GM06990 (cell line): ENCODE measurements at regions not wholly inside any gene's neighbourhood (a gene's known extent, or its start where the extent isn't known, plus 50 kb on each side); places are given as distances from the start of the nearest gene placed in this dataset.

ENCODE experiments used
- DNase-seq: peaks from one replicate; pipeline ENCODE4 v3.0.0-alpha.2; 2011; ENCODE audit not compliant: insufficient read length; ENCODE audit errors: extremely low read depth
- H3K27me3 ChIP-seq: replicated peaks from 2 replicates; pipeline ENCODE4 v1.6.0; 2011; ENCODE audit warnings: low read length; ENCODE audit not compliant: control insufficient read depth, insufficient read depth
- H3K36me3 ChIP-seq: 2 replicates; pipeline ENCODE4 v1.5.1; 2011; ENCODE audit warnings: low read length; ENCODE audit not compliant: control insufficient read depth, insufficient read depth
- H3K4me3 ChIP-seq: replicated peaks from 2 replicates; pipeline ENCODE4 v1.5.1; 2011; ENCODE audit warnings: low read depth, mild to moderate bottlenecking, control low read depth, low read length
- TF ChIP-seq, protein P1 (sequence below): IDR thresholded peaks from 2 replicates; pipeline ENCODE4 v1.5.1; 2011; ENCODE audit warnings: low read length, control low read depth, mild to moderate bottlenecking, inconsistent platforms; ENCODE audit not compliant: insufficient read depth, poor library complexity, severe bottlenecking

DNA sequence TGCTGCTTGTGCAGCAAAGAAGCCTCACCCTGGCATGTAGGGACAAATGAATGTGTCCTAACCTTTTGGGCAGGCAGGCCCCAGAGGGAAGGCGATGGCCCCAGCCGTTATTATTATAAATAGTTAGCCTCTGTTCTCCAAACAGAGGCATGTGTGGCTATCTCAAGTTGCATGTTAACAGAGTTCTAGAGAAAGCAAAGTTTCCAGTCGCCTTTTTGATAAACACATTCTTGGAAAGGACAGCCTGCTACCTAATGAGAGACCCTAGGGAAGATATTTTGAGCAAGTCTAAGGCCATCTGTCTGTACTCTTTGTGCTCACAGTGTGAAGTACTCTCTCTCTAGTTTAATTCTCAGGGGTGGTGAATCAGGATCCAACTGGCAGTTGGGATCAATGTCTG is 97.4 kb upstream of the FHL2 start:
- Histone ChIP-seq H3K4me3 (no peak overlapping the region), H3K27me3 (no peaks in the 10 kb centered on the region; the same call in 1 of the 2 replicates), H3K36me3 (no peaks in the 10 kb centered on the region)
- TF ChIP-seq, protein P1, sequence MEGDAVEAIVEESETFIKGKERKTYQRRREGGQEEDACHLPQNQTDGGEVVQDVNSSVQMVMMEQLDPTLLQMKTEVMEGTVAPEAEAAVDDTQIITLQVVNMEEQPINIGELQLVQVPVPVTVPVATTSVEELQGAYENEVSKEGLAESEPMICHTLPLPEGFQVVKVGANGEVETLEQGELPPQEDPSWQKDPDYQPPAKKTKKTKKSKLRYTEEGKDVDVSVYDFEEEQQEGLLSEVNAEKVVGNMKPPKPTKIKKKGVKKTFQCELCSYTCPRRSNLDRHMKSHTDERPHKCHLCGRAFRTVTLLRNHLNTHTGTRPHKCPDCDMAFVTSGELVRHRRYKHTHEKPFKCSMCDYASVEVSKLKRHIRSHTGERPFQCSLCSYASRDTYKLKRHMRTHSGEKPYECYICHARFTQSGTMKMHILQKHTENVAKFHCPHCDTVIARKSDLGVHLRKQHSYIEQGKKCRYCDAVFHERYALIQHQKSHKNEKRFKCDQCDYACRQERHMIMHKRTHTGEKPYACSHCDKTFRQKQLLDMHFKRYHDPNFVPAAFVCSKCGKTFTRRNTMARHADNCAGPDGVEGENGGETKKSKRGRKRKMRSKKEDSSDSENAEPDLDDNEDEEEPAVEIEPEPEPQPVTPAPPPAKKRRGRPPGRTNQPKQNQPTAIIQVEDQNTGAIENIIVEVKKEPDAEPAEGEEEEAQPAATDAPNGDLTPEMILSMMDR, result no peak
- DNase-seq, result no peak

DNA sequence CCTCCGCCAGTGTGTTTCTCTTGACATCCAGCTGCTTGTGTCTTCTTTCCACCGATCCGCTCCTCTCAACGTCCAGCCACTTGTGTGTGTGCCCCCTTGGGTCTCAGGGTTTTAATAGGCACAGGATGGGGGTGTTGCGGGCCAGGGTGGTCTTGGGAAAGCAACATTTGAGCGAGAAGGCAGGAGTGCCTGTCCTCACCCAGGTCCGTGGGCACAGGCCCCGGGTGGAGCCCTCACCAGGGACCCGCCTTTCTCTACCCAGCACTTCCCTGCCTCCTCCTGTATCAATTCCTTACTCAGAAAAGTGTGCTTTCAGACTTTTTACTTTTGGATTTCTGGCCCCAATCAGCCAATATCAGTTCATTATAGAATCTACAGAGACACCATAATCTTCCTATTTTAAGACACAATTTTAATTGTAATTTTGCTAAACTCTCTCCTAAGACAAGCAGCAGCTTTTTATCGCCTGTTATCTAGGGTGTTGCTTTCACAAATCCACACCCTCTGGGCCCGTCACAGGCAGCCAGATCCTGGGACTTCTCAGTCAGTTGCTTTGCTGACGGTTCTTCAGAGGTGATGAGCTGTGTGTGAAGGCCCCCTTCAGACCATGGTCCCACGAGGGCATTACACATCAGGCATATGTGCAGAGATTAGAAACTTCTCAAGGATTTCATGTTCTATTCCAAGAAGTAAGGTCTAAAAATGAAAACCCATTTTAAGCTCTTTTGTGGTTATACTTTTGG is 96.0 kb upstream of the FHL2 start:
- no peaks in the 10 kb centered on the region; the same call in 1 of the 2 replicates for H3K27me3 ChIP-seq
- H3K4me3 ChIP-seq, result no peak overlapping the region
- DNase-seq, result no peak
- no peaks in the 10 kb centered on the region for H3K36me3 ChIP-seq
- TF ChIP-seq, protein P1, result no peak

DNA sequence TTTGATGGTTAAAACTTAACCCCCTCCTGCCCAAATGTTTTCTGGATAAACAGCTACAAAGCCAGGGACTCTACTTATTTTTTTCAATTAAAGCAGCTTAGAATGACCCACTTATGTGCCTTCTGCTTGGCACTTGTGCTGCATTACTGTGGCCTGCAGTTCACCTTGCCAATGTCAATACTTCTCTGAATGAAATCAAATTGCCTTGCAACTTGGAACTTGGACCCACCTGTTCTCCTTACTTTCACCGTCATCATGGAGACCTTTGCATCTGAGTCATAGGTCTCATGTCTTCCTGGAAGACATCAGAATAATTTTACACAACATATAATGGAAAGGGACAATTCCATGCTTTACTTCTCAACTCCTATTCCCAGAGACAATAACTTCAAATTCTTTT is 92.1 kb upstream of the FHL2 start:
- DNase-seq, result no peak
- no peaks in the 10 kb centered on the region for H3K36me3 ChIP-seq

DNA sequence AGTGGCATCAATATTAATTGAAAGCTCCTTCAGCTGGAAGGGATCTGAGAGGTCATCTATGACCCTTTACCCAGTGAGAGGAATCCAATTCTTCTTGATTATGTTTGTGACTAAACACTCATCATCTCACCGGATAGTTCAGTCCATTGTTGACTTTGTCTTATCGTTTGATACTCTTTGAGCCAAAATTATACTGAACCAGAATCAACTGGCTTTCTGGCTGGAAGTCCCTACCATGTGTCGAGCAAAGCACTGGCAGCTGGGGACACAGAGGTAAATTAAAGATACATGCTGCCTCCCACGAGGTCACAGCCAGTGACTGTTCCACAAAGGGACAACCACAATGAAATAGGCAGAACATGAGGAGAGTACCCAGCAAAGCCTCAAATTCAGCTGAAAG is 91.4 kb upstream of the FHL2 start:
- no peak overlapping the region for H3K4me3 ChIP-seq
- no peaks in the 10 kb centered on the region; the same call in 1 of the 2 replicates for H3K27me3 ChIP-seq
- no peak for DNase-seq
- H3K36me3 ChIP-seq, result no peaks in the 10 kb centered on the region
- TF ChIP-seq, protein P1, result no peak

More for the DNA sequence above, 92.1 kb upstream of the FHL2 start:
- TF ChIP-seq, protein P1, result no peak
- H3K4me3 ChIP-seq, result no peak overlapping the region
- H3K27me3 ChIP-seq, result no peaks in the 10 kb centered on the region; the same call in 1 of the 2 replicates

DNA sequence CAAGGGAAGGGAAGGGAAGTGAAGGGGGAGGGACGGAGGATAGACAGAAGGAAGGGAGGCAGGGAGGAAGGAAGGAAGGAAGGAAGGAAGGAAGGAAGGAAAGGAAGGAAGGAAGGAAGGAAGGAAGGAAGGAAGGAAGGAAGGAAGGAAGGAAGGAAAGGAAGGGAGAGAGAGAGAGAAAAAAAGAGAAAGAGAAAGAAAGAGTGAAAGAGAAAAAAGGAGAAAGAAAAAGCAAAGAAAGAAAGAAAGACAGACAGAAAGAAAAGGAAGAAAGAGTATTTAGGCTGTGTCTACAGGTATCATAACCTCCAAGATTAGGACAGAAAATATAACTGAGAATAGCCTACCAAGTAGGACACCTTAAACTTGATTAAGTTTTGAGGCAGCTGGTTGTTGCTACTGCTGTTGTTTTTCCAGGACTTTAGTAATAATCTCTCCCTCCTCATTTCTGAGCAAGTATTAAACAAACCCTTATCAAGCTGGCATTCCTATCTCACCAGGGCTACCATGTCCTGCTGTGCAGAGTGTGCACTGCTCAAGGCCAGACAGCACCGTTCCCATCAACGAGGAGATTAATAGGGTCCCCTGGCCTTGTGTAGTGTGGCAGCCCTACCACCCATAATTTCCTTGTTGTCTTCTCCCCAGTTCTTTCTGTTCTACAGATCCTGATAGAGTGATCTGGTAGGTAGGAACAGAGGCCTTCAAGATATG is 90.5 kb upstream of the FHL2 start:
- TF ChIP-seq, protein P1, result no peak
- no peaks in the 10 kb centered on the region; the same call in 1 of the 2 replicates for H3K27me3 ChIP-seq
- H3K4me3 ChIP-seq, result no peak overlapping the region
- H3K36me3 ChIP-seq, result no peaks in the 10 kb centered on the region
- no peak for DNase-seq
